Bronchial epithelial cell (primary cell): ENCODE measurements at regions not wholly inside any gene's neighbourhood (a gene's known extent, or its start where the extent isn't known, plus 50 kb on each side); places are given as distances from the start of the nearest gene placed in this dataset.

Experiments used
- DNase-seq: peaks from one replicate; pipeline ENCODE4 v3.0.0-alpha.2; 2010; ENCODE audit warnings: low read depth
- FAIRE-seq: peaks from 2 replicates; lab custom pipeline; 2011; peaks lifted over from hg19 to GRCh38; lab: Jason Lieb, UNC
- H3K27me3 ChIP-seq: 2 replicates; pipeline ENCODE4 v1.5.1; 2011; ENCODE audit warnings: low read length; ENCODE audit not compliant: control insufficient read depth, insufficient read depth
- H3K36me3 ChIP-seq: 2 replicates; pipeline ENCODE4 v1.5.1; 2011; ENCODE audit warnings: low read length; ENCODE audit not compliant: control insufficient read depth, insufficient read depth
- H3K4me3 ChIP-seq: 2 replicates; pipeline ENCODE4 v1.5.1; 2011; ENCODE audit warnings: mild to moderate bottlenecking, low read depth, low read length, control low read depth
- CTCF ChIP-seq: IDR thresholded peaks from 2 replicates; pipeline ENCODE4 v1.5.1; 2011; ENCODE audit warnings: mild to moderate bottlenecking, moderate library complexity, low read length, control low read depth, inconsistent platforms; ENCODE audit not compliant: insufficient read depth, severe bottlenecking

GRCh38 chr1:30068787-30069472 lies 654.5 kb downstream of the MATN1 start:
- TF ChIP-seq CTCF = no peak
- FAIRE-seq (peak; percentile 18), DNase-seq (peak; percentile 16)
- Histone ChIP-seq H3K4me3 (no peak overlapping the region), H3K36me3 (no peaks in the 10 kb centered on the region), H3K27me3 (peaks cover 1% of the 10 kb centered on the region)

GRCh38 chr1:30064547-30064946 lies 658.8 kb downstream of the MATN1 start:
- peaks cover 3% of the 10 kb centered on the region for H3K27me3 ChIP-seq
- H3K4me3 ChIP-seq = no peak overlapping the region
- no peaks in the 10 kb centered on the region for H3K36me3 ChIP-seq
- no peak for TF ChIP-seq CTCF
- FAIRE-seq = peak; percentile 50
- no peak for DNase-seq

- H3K4me3 ChIP-seq = no peak overlapping the region
- H3K36me3 ChIP-seq = no peaks in the 10 kb centered on the region
- no peak for DNase-seq
- FAIRE-seq = no peak
- no peak for TF ChIP-seq CTCF
- H3K27me3 ChIP-seq = peaks cover 3% of the 10 kb centered on the region
Measured at GRCh38 chr1:30063621-30064280, 659.6 kb downstream of the MATN1 start.

- FAIRE-seq = no peak
- TF ChIP-seq CTCF = no peak
- Histone ChIP-seq H3K27me3 (peaks cover 2% of the 10 kb centered on the region), H3K36me3 (no peaks in the 10 kb centered on the region), H3K4me3 (no peak overlapping the region)
- no peak for DNase-seq
Measured at GRCh38 chr1:30061292-30062220, 661.8 kb downstream of the MATN1 start.

GRCh38 chr1:30060738-30061137 lies 662.6 kb downstream of the MATN1 start:
- Histone ChIP-seq H3K4me3 (no peak overlapping the region), H3K36me3 (no peaks in the 10 kb centered on the region), H3K27me3 (peaks cover 2% of the 10 kb centered on the region)
- TF ChIP-seq CTCF = no peak
- no peak for FAIRE-seq
- no peak for DNase-seq
